GM12878 (cell line): ENCODE measurements at regions not wholly inside any gene's neighbourhood (a gene's known extent, or its start where the extent isn't known, plus 50 kb on each side); places are given as distances from the start of the nearest gene placed in this dataset.

ENCODE experiments used
- ATAC-seq: fragments of 200-7000 bp; cut with Tn5 transposase; 3 replicates; pipeline ENCODE4 v1.9.1; 2020; ENCODE audit warnings: mild to moderate bottlenecking, moderate library complexity
- BruUV-seq: library from RNA; stranded (reverse); fragments of 400-500 nt; replicated peaks from 2 replicates; lab custom pipeline; 2021; lab: Mats Ljungman, UMichigan
- CTCF ChIA-PET: fragments of 300-600 bp; sonication (Branson Sonifier 250); formaldehyde crosslinking; extraction: SDS; loops from one replicate; lab custom pipeline; 2021; ENCODE audit warnings: inconsistent platforms; lab: Yijun Ruan, JAX
- POLR2A ChIA-PET: fragments of 350-600 bp; formaldehyde crosslinking; extraction: SDS; loops from one replicate; lab custom pipeline; 2021; ENCODE audit warnings: inconsistent platforms; lab: Charles Lee
- RAD21 ChIA-PET: fragments of 300-600 bp; sonication (Branson Sonifier 250); formaldehyde crosslinking; loops from one replicate; lab custom pipeline; 2023; ENCODE audit warnings: antibody characterized with exemption; ENCODE audit not compliant: unreplicated experiment; lab: Charles Lee
- SMC1A ChIA-PET: fragments of 300-600 bp; sonication (Branson Sonifier 250); formaldehyde crosslinking; loops from one replicate; lab custom pipeline; 2023; ENCODE audit not compliant: unreplicated experiment, uncharacterized antibody; lab: Charles Lee
- DNase-seq: peaks from one replicate; pipeline ENCODE4 v3.0.0-alpha.2; 2011; ENCODE audit warnings: low read depth, low spot score
- FAIRE-seq: peaks from 3 replicates; lab custom pipeline; 2011; peaks lifted over from hg19 to GRCh38; lab: Jason Lieb, UNC
- H2AFZ ChIP-seq: 2 replicates; pipeline ENCODE4 v1.6.0; 2011; ENCODE audit warnings: low read depth, low read length, control low read depth; ENCODE audit not compliant: control insufficient read depth
- H3K27ac ChIP-seq: 2 replicates; pipeline ENCODE4 v1.5.1; 2011; ENCODE audit warnings: control low read depth; ENCODE audit not compliant: control insufficient read depth, insufficient read depth
- H3K27me3 ChIP-seq, 2 experiments: replicated peaks in 1 of 2; 2 replicates each; pipeline versions ENCODE4 v1.6.0 to v1.6.1; 2011; ENCODE audit warnings: low read length in 1 of 2; ENCODE audit not compliant: control insufficient read depth in 2 of 2, insufficient read depth in 2 of 2
- H3K36me3 ChIP-seq, 2 experiments: 2 replicates each; pipeline ENCODE4 v1.5.1; 2011; ENCODE audit warnings: low read length in 1 of 2; ENCODE audit not compliant: control insufficient read depth in 2 of 2, insufficient read depth in 2 of 2
- H3K4me1 ChIP-seq: 2 replicates; pipeline ENCODE4 v1.6.1; 2011; ENCODE audit warnings: mild to moderate bottlenecking, low read length, moderate library complexity, mixed read lengths; ENCODE audit not compliant: control insufficient read depth, insufficient read depth
- H3K4me2 ChIP-seq: 2 replicates; pipeline ENCODE4 v1.6.0; 2011; ENCODE audit warnings: control low read depth; ENCODE audit not compliant: control insufficient read depth, insufficient read depth
- H3K4me3 ChIP-seq: fragments of 200-600 bp; sonication (generic); 2 replicates; pipeline ENCODE4 v1.5.1; 2016
- H3K79me2 ChIP-seq: 2 replicates; pipeline ENCODE4 v1.6.0; 2011; ENCODE audit warnings: low read length; ENCODE audit not compliant: control insufficient read depth, insufficient read depth
- H3K9ac ChIP-seq: 2 replicates; pipeline ENCODE4 v1.8.0; 2011; ENCODE audit warnings: low read length, control low read depth, mixed read lengths; ENCODE audit not compliant: control insufficient read depth, insufficient read depth
- H3K9me3 ChIP-seq: replicated peaks from 3 replicates; pipeline ENCODE4 v1.5.1; 2011; ENCODE audit warnings: mild to moderate bottlenecking, low read length; ENCODE audit not compliant: control insufficient read depth, insufficient read depth
- H4K20me1 ChIP-seq: 2 replicates; pipeline ENCODE4 v1.6.0; 2011; ENCODE audit not compliant: control insufficient read depth, insufficient read depth
- BMI1 ChIP-seq: fragments of 450-650 bp; IDR thresholded peaks from 2 replicates; pipeline ENCODE4 v1.6.1; 2016; ENCODE audit warnings: mild to moderate bottlenecking, moderate library complexity, borderline replicate concordance
- CEBPB ChIP-seq, 2 experiments: fragments of 150-350 bp in 1 of 2; IDR thresholded peaks; 2 replicates each; pipeline ENCODE4 v1.6.1; 2012 to 2014; ENCODE audit warnings: low read depth in 2 of 2, low read length in 2 of 2, borderline replicate concordance in 1 of 2, inconsistent platforms in 1 of 2
- HDAC2 ChIP-seq: fragments of 200-600 bp; sonication (generic); IDR thresholded peaks from 2 replicates; pipeline ENCODE4 v1.6.1; 2017
- KDM1A ChIP-seq: fragments of 200-600 bp; sonication (generic); IDR thresholded peaks from 2 replicates; pipeline ENCODE4 v1.6.1; 2016; ENCODE audit warnings: borderline replicate concordance
- MXI1 ChIP-seq: fragments of 150-350 bp; IDR thresholded peaks from 2 replicates; pipeline ENCODE4 v1.6.1; 2011; ENCODE audit warnings: low read depth, mild to moderate bottlenecking, inconsistent platforms, low read length, improper control_type of control experiment
- RCOR1 ChIP-seq: conservative IDR thresholded peaks from 2 replicates; pipeline ENCODE4 v1.6.1; 2012; ENCODE audit warnings: low read depth, low read length, improper control_type of control experiment
- RUNX3 ChIP-seq: IDR thresholded peaks from 2 replicates; pipeline ENCODE4 v1.6.1; 2012; ENCODE audit warnings: low read length, inconsistent platforms
- SMAD1 ChIP-seq: fragments of 450-650 bp; IDR thresholded peaks from 2 replicates; pipeline ENCODE4 v1.6.1; 2018; ENCODE audit warnings: mild to moderate bottlenecking, low read depth; ENCODE audit not compliant: partially characterized antibody
- SPI1 ChIP-seq: IDR thresholded peaks from 2 replicates; pipeline ENCODE4 v1.6.1; 2011; ENCODE audit warnings: low read depth, mild to moderate bottlenecking, low read length, moderate library complexity, borderline replicate concordance; ENCODE audit not compliant: insufficient read depth
- ZBTB33 ChIP-seq: fragments of 450-650 bp; IDR thresholded peaks from 2 replicates; pipeline ENCODE4 v1.6.1; 2017; ENCODE audit warnings: mild to moderate bottlenecking
- ZNF217 ChIP-seq: fragments of 450-650 bp; IDR thresholded peaks from 2 replicates; pipeline ENCODE4 v1.6.1; 2017; ENCODE audit warnings: antibody characterized with exemption, mild to moderate bottlenecking
- ZSCAN29 ChIP-seq: fragments of 450-650 bp; IDR thresholded peaks from 2 replicates; pipeline ENCODE4 v1.6.1; 2017; ENCODE audit warnings: mild to moderate bottlenecking, moderate library complexity
- whole genome bisulfite sequencing: methylation state at CpG from one replicate; pipeline ENCODE4 v1.1.6; 2016; ENCODE audit warnings: low lambda C conversion rate; ENCODE audit not compliant: insufficient replicate concordance, insufficient coverage; ENCODE audit errors: missing lambda C conversion rate; 5-methylcytosine and 5-hydroxymethylcytosine counted together
- in situ Hi-C: fragments of 300-500 bp; cut with MboI; formaldehyde crosslinking; loops from 9 replicates; pipeline ENCODE4 v1.14.3; 2018; ENCODE audit warnings: mixed read lengths
- intact Hi-C: fragments of 100-400 bp; cut with micrococcal nuclease; formaldehyde crosslinking; loops from one replicate; pipeline ENCODE4 v1.14.2; 2022; ENCODE audit not compliant: unreplicated experiment
- TF ChIP-seq, protein P1 (sequence below): IDR thresholded peaks from 2 replicates; pipeline ENCODE4 v1.6.1; 2011; ENCODE audit warnings: borderline replicate concordance, low read depth, mild to moderate bottlenecking, moderate library complexity, mixed read lengths, low read length; ENCODE audit not compliant: insufficient read depth; ENCODE audit errors: extremely low read length

DNA sequence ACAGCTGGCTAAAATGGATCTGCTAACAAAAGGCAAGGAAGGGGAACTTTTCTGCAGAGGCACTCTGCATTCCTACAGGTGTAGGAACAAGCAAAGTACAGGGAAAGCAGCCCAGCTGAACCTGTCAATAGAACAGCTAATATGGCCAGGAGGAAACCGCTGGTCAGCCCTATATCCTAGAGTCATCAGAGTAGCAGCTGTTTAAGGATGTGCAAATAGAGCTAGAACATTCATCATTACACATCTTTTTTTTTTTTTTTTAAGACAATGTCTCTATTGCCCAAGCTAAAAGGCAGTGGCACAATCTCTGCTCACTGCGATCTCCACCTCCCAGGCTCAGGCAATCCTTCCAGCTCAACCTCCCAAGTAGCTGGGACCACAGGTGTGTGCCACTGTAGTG lies 163.0 kb downstream of the BTC start:
- POLR2A ChIA-PET, result no interaction called here
- in situ Hi-C loops, result no loop called here
- ATAC-seq, result peak; percentile 16; the same call in 1 of the 3 replicates

GRCh38 chr4:74631988-74632387 lies 162.3 kb downstream of the BTC start:
- ChIA-PET CTCF (interaction anchor here (0.5 to 1.4 kb wide), 3 partner anchors 9 to 83 kb away, joined by 4 to 6 read pairs (median 4); no protein-coding TSS in a partner anchor), POLR2A (no interaction called here), RAD21 (no interaction called here), SMC1A (interaction anchor here (1.3 to 1.4 kb wide), 2 partner anchors 9 kb away, joined by 3 to 4 read pairs; no protein-coding TSS in a partner anchor)
- intact Hi-C loops (no loop called here), in situ Hi-C loops (no loop called here)
- no peak overlapping the region for H3K4me2 ChIP-seq
- H2AFZ ChIP-seq, result no peak overlapping the region
- H3K27ac ChIP-seq, result no peak overlapping the region
- H3K4me3 ChIP-seq, result no peak overlapping the region
- no peaks in the 10 kb centered on the region for H3K9me3 ChIP-seq
- ATAC-seq, result no peak
- H3K4me1 ChIP-seq, result no peaks in the 10 kb centered on the region
- no peaks in the 10 kb centered on the region for H3K79me2 ChIP-seq
- no peak for FAIRE-seq
- no peak overlapping the region for H3K9ac ChIP-seq
- no peak for DNase-seq
- no peaks in the 10 kb centered on the region for H4K20me1 ChIP-seq
- no TSS peak for BruUV-seq
- no peaks in the 10 kb centered on the region for H3K36me3 ChIP-seq
- no peaks in the 10 kb centered on the region for H3K27me3 ChIP-seq
- TF ChIP-seq KDM1A (no peak), SPI1 (no peak), ZBTB33 (no peak), MXI1 (no peak), CEBPB (IDR thresholded peaks at IDR 0.05; ENCODE audit: borderline replicate concordance in 1 of 2, low read depth in 2 of 2, low read length in 2 of 2) (no peak)

More for the DNA sequence above, 163.0 kb downstream of the BTC start:
- intact Hi-C loops, result no loop called here
- Histone ChIP-seq H3K9me3 (no peaks in the 10 kb centered on the region), H4K20me1 (no peaks in the 10 kb centered on the region), H3K4me3 (no peak overlapping the region), H3K9ac (no peak overlapping the region), H3K27me3 (no peaks in the 10 kb centered on the region), H2AFZ (no peak overlapping the region), H3K4me1 (no peaks in the 10 kb centered on the region), H3K27ac (no peak overlapping the region), H3K36me3 (no peaks in the 10 kb centered on the region), H3K4me2 (no peak overlapping the region), H3K79me2 (no peaks in the 10 kb centered on the region)
- SMC1A ChIA-PET, result interaction anchor here (1.3 to 1.4 kb wide), 2 partner anchors 8 to 10 kb away, joined by 3 to 4 read pairs; no protein-coding TSS in a partner anchor
- RAD21 ChIA-PET, result no interaction called here
- DNase-seq (no peak), FAIRE-seq (no peak)
- 6% methylated on average over 2 of the region's 2 CpGs for WGBS
- BruUV-seq, result no TSS peak
- TF ChIP-seq SMAD1, result no peak
- no peak for TF ChIP-seq ZNF217
- no peak for TF ChIP-seq HDAC2
- no peak for TF ChIP-seq BMI1
- TF ChIP-seq, protein P1, sequence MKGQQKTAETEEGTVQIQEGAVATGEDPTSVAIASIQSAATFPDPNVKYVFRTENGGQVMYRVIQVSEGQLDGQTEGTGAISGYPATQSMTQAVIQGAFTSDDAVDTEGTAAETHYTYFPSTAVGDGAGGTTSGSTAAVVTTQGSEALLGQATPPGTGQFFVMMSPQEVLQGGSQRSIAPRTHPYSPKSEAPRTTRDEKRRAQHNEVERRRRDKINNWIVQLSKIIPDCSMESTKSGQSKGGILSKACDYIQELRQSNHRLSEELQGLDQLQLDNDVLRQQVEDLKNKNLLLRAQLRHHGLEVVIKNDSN, result no peak
- TF ChIP-seq ZSCAN29, result no peak
- no peak for TF ChIP-seq RCOR1
- no peak for TF ChIP-seq RUNX3
- CTCF ChIA-PET, result interaction anchor here (0.8 to 1.4 kb wide), 2 partner anchors 8 to 12 kb away, joined by 4 to 6 read pairs; no protein-coding TSS in a partner anchor
